Suprapubic skin (tissue), 4 donors: ENCODE measurements at regions not wholly inside any gene's neighbourhood (a gene's known extent, or its start where the extent isn't known, plus 50 kb on each side); places are given as distances from the start of the nearest gene placed in this dataset.

Experiments used
- POLR2A ChIP-seq, 2 donors: fragments of 450-650 bp; IDR thresholded peaks; one replicate each; pipeline ENCODE4 v1.6.1; 2017; ENCODE audit warnings: antibody characterized with exemption in 2 of 2, mild to moderate bottlenecking in 2 of 2, moderate library complexity in 2 of 2
- POLR2AphosphoS5 ChIP-seq, 3 donors: sonication (generic); formaldehyde crosslinking; IDR thresholded peaks; one replicate each; pipeline ENCODE4 v1.6.1; 2017; ENCODE audit warnings: antibody characterized with exemption in 3 of 3
- TF ChIP-seq, protein P1 (sequence below), 2 donors: fragments of 200-600 bp in 1 of 2; fragments of 450-650 bp in 1 of 2; sonication (generic) in 1 of 2; IDR thresholded peaks; one replicate each; pipeline ENCODE4 v1.5.1; 2016 to 2019; ENCODE audit warnings: antibody characterized with exemption in 2 of 2, mild to moderate bottlenecking in 1 of 2, moderate library complexity in 1 of 2

DNA sequence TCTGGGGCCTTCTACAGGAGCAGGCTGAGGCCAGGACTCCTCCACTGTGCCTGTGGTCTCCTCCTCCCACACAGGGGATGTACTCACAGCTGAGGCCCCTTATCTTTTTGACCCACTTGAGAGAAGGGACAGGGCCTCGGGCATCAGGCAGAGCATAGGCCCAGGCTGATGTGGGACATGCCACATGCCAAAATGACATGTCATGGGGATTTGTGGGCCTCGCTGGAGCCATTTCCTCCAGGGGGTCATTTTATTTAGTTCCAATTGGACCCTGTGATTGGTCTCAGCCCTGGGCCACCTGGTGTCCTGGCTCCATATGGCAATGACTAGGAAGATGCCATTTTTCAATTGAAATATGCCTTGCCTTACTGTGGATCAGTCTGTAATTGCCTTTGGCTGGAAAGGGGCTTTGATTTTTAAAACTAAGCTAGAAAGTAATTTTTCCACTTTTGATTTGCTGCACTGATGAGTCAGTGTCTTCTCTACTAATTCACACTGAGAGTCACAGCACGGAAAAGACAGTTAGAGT, 171.1 kb upstream of the NAV2 start:
- TF ChIP-seq, protein P1, sequence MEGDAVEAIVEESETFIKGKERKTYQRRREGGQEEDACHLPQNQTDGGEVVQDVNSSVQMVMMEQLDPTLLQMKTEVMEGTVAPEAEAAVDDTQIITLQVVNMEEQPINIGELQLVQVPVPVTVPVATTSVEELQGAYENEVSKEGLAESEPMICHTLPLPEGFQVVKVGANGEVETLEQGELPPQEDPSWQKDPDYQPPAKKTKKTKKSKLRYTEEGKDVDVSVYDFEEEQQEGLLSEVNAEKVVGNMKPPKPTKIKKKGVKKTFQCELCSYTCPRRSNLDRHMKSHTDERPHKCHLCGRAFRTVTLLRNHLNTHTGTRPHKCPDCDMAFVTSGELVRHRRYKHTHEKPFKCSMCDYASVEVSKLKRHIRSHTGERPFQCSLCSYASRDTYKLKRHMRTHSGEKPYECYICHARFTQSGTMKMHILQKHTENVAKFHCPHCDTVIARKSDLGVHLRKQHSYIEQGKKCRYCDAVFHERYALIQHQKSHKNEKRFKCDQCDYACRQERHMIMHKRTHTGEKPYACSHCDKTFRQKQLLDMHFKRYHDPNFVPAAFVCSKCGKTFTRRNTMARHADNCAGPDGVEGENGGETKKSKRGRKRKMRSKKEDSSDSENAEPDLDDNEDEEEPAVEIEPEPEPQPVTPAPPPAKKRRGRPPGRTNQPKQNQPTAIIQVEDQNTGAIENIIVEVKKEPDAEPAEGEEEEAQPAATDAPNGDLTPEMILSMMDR (IDR thresholded peaks at IDR 0.05), result no peak
- TF ChIP-seq POLR2A (IDR thresholded peaks at IDR 0.05) (no peak), POLR2AphosphoS5 (IDR thresholded peaks at IDR 0.05) (no peak)
